DOHH2 (cell line): ENCODE measurements at regions not wholly inside any gene's neighbourhood (a gene's known extent, or its start where the extent isn't known, plus 50 kb on each side); places are given as distances from the start of the nearest gene placed in this dataset.

Source experiments
- H3F3A ChIP-seq: fragments of 200-600 bp; sonication (generic), shearing (Covaris generic); 2 replicates; pipeline ENCODE4 v1.6.0; 2016; ENCODE audit warnings: antibody characterized with exemption, mild to moderate bottlenecking; ENCODE audit not compliant: control insufficient read depth, insufficient read depth
- H3K27ac ChIP-seq: fragments of 200-600 bp; sonication (generic); 2 replicates; pipeline ENCODE4 v1.5.1; 2014; ENCODE audit warnings: low read depth, mild to moderate bottlenecking, low read length, moderate library complexity
- H3K27me3 ChIP-seq: fragments of 200-600 bp; sonication (generic); 2 replicates; pipeline ENCODE4 v1.6.1; 2014; ENCODE audit warnings: mild to moderate bottlenecking, low read length, mixed read lengths; ENCODE audit not compliant: control insufficient read depth
- H3K36me3 ChIP-seq: fragments of 200-600 bp; sonication (generic); 2 replicates; pipeline ENCODE4 v1.6.1; 2014; ENCODE audit warnings: mild to moderate bottlenecking, low read length, moderate library complexity, mixed read lengths; ENCODE audit not compliant: control insufficient read depth
- H3K4me1 ChIP-seq: fragments of 200-600 bp; sonication (generic); 2 replicates; pipeline ENCODE4 v1.6.1; 2014; ENCODE audit warnings: mild to moderate bottlenecking, low read length, mixed read lengths; ENCODE audit not compliant: control insufficient read depth
- H3K4me2 ChIP-seq: fragments of 200-600 bp; sonication (generic); 2 replicates; pipeline ENCODE4 v1.6.0; 2014; ENCODE audit warnings: mild to moderate bottlenecking, low read length, moderate library complexity
- H3K4me3 ChIP-seq: fragments of 200-600 bp; sonication (generic); 2 replicates; pipeline ENCODE4 v1.5.1; 2014; ENCODE audit warnings: mild to moderate bottlenecking, low read length, mixed read lengths
- H3K79me2 ChIP-seq: fragments of 200-600 bp; sonication (generic); 2 replicates; pipeline ENCODE4 v1.6.1; 2014; ENCODE audit warnings: mild to moderate bottlenecking, low read length, mixed read lengths; ENCODE audit not compliant: control insufficient read depth
- H3K9me2 ChIP-seq: fragments of 200-600 bp; sonication (generic); replicated peaks from 2 replicates; pipeline ENCODE4 v1.6.1; 2014; ENCODE audit warnings: mild to moderate bottlenecking, low read length, mixed read lengths; ENCODE audit not compliant: control insufficient read depth
- H3K9me3 ChIP-seq: fragments of 200-600 bp; sonication (generic); 2 replicates; pipeline ENCODE4 v1.6.1; 2014; ENCODE audit warnings: antibody characterized with exemption, low read length, mixed read lengths; ENCODE audit not compliant: control insufficient read depth, insufficient read depth
- H4K20me1 ChIP-seq: fragments of 200-600 bp; sonication (generic); 2 replicates; pipeline ENCODE4 v1.6.0; 2014; ENCODE audit warnings: low read depth, mild to moderate bottlenecking, antibody characterized with exemption, low read length, moderate library complexity; ENCODE audit not compliant: control insufficient read depth, insufficient read depth
- CTCF ChIP-seq: fragments of 200-600 bp; sonication (generic); IDR thresholded peaks from one replicate; pipeline ENCODE4 v1.5.1; 2014; ENCODE audit warnings: antibody characterized with exemption, mild to moderate bottlenecking, low read depth, low read length; ENCODE audit not compliant: poor library complexity, severe bottlenecking
- EZH2phosphoT487 ChIP-seq: fragments of 200-600 bp; sonication (generic); IDR thresholded peaks from 2 replicates; pipeline ENCODE4 v1.6.1; 2017; ENCODE audit warnings: borderline replicate concordance, mild to moderate bottlenecking, antibody characterized with exemption, low read length, moderate library complexity, mixed read lengths

- Histone ChIP-seq H3K9me2 (no peaks in the 10 kb centered on the region), H3K4me2 (no peak overlapping the region), H3K27me3 (peaks cover 6% of the 10 kb centered on the region; the same call in 1 of the 2 replicates), H4K20me1 (no peaks in the 10 kb centered on the region), H3K9me3 (no peaks in the 10 kb centered on the region), H3K4me1 (peaks cover 4% of the 10 kb centered on the region), H3K79me2 (no peaks in the 10 kb centered on the region), H3K4me3 (no peak overlapping the region), H3K36me3 (no peaks in the 10 kb centered on the region), H3F3A (no peaks in the 10 kb centered on the region), H3K27ac (no peak overlapping the region)
- TF ChIP-seq CTCF (no peak), EZH2phosphoT487 (no peak)
Measured at GRCh38 chr15:66985653-66986052, 79.7 kb upstream of the SMAD3 start.

GRCh38 chr15:66986951-66987350, 78.5 kb upstream of the SMAD3 start:
- Histone ChIP-seq H3K4me2 (no peak overlapping the region), H3K4me1 (no peaks in the 10 kb centered on the region), H3K4me3 (no peak overlapping the region), H3K9me2 (no peaks in the 10 kb centered on the region), H3K27ac (no peak overlapping the region), H4K20me1 (no peaks in the 10 kb centered on the region), H3K9me3 (no peaks in the 10 kb centered on the region), H3K79me2 (no peaks in the 10 kb centered on the region), H3F3A (no peaks in the 10 kb centered on the region), H3K27me3 (peaks cover 6% of the 10 kb centered on the region; the same call in 1 of the 2 replicates), H3K36me3 (no peaks in the 10 kb centered on the region)
- no peak for TF ChIP-seq CTCF
- no peak for TF ChIP-seq EZH2phosphoT487

- H3K27ac ChIP-seq, result no peak overlapping the region
- no peaks in the 10 kb centered on the region for H3K79me2 ChIP-seq
- no peak overlapping the region for H3K4me2 ChIP-seq
- no peaks in the 10 kb centered on the region for H4K20me1 ChIP-seq
- TF ChIP-seq EZH2phosphoT487, result no peak
- no peak for TF ChIP-seq CTCF
- H3K27me3 ChIP-seq, result peaks cover 18% of the 10 kb centered on the region; the same call in 1 of the 2 replicates
- H3K4me1 ChIP-seq, result peaks cover 7% of the 10 kb centered on the region
- H3F3A ChIP-seq, result no peaks in the 10 kb centered on the region
- H3K9me3 ChIP-seq, result no peaks in the 10 kb centered on the region
- no peaks in the 10 kb centered on the region for H3K36me3 ChIP-seq
- no peaks in the 10 kb centered on the region for H3K9me2 ChIP-seq
- H3K4me3 ChIP-seq, result no peak overlapping the region
Measured at GRCh38 chr15:66993090-66993489, 72.3 kb upstream of the SMAD3 start.
